ELR (cell line): ENCODE measurements at regions not wholly inside any gene's neighbourhood (a gene's known extent, or its start where the extent isn't known, plus 50 kb on each side); places are given as distances from the start of the nearest gene placed in this dataset.

ENCODE experiments used
- DNase-seq: peaks from one replicate; pipeline ENCODE4 v3.0.0-alpha.2; 2015; ENCODE audit warnings: low read depth

- DNase-seq: no peak
Measured at GRCh38 chr4:125944966-125945365, 630.2 kb downstream of the FAT4 start.

DNA sequence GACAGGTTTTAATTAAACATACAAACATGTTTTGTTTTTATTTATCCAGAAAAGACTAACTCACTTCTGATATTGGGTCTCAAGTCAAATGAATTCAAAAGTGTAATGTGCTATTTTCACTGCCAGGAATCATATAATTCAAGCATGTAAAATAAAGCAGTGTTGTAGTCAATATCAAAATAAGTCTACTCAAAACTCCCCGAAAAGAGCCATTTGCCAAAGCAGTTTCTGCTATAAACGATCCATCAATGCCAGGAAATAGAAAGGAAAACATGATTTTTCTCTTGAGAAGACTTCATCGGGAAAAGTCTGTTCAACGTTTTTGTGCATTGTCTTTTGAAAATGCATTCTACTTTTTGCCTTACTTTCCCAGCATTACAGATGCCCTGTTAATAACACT lies 633.3 kb downstream of the FAT4 start:
- no peak for DNase-seq

DNA sequence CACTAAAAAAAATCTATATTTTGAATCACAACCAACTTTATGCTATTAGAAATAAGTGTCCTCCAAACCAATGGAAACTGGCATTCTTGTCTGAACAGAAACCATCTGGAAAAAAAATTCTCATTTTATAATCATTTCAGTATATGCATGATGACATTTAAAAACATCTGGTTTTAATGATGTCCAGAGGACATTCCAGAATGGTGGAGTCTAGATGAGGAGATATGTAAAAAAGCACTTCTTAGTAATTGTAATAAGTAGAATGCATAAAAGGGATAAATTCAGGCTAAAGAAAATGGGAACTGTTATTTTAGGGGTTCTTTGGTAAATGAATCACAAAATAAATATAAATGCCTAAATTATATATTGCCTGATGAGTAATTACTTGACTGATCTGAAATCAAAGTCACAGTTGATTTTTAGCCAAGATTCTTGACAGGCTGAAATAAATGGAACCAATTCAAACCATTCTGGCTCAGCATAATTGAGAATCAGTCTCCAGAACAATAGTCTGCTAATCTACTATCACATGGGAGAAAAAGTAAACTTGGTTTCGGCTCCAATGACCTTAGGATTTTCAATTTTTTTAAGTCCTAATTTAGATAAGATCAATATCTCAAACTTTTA lies 636.6 kb downstream of the FAT4 start:
- no peak for DNase-seq

GRCh38 chr4:125952631-125953030 lies 637.9 kb downstream of the FAT4 start:
- no peak for DNase-seq

DNA sequence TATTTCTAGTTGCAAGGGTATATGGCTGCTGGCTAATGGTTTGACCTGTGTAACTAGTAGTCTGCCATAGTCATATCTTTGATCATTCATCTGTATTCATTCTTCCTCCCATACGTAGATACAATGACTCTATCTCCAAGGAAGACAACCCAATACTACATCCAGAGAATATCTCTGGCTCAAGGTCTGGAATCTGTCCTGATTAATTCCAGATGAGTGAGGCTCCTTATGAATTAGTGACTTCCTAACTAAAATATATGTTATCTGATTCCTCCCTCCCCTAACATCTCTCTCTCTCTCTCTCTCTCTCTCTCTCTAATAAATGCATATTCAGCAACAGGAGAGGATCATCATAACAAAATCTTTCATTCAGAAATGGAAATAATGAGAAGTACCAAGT lies 641.5 kb downstream of the FAT4 start:
- no peak for DNase-seq

GRCh38 chr4:125958519-125958918 lies 643.8 kb downstream of the FAT4 start:
- no peak for DNase-seq

GRCh38 chr4:125961626-125962025 lies 646.9 kb downstream of the FAT4 start:
- no peak for DNase-seq

GRCh38 chr4:125975861-125976397 lies 661.2 kb downstream of the FAT4 start:
- DNase-seq: no peak

DNA sequence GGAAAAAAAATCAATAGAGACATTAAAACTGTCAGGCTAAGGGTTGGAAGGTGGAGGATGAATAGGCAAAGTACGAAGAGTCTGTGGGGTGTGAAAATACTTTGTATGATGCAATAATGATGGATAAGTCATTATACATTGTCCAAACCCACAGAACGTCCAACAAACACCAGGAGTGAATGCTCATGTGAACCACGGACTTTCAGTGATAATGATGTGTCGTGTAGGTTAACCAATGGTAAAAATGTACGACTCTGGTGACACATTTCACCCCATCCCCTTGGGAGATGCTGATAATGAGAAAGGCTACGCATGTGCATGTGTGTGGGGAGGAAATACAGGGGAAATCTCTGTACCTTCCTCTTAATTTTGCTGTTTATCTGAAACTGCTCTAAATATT lies 665.2 kb downstream of the FAT4 start:
- no peak for DNase-seq

DNA sequence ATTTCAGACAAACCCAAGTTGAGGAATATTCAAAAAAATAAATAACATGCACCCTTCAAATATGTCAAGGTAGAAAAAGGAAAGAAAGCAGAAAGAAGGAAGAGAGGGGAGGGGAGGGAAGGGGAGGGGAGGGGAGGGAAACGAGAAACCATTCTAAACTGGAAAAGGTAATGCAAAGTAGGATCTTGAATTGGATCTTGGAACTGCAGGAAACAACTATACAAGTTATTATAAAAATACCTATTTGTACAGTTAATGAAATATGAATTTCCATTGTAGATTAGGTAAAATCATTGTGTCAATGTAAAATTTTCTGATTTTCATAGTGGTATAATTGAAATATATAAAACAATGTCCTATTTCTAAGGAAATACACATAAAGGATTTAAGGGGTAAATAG lies 668.4 kb downstream of the FAT4 start:
- DNase-seq: no peak

GRCh38 chr4:125985856-125986255 lies 671.1 kb downstream of the FAT4 start:
- no peak for DNase-seq

DNA sequence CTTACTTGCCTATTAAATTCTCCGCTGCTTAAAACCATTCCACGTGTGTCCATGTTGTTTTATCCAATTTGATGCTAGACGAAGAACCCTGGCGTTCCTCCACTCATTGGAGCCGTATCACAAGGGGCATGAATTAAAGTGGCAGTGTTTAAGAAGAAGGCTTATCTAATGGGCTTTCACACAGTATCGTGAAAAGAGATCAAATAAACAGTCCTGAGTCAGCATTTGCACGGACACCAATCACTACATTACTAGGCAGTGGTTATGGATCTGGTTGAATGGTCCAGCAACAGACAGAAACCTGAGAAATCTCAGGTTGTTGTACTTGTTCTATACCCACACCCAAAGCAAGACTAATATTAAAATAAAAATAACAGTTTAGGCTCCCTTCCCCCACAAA lies 671.6 kb downstream of the FAT4 start:
- no peak for DNase-seq

- DNase-seq: no peak
Measured at GRCh38 chr4:125988464-125988863, 673.7 kb downstream of the FAT4 start.

DNA sequence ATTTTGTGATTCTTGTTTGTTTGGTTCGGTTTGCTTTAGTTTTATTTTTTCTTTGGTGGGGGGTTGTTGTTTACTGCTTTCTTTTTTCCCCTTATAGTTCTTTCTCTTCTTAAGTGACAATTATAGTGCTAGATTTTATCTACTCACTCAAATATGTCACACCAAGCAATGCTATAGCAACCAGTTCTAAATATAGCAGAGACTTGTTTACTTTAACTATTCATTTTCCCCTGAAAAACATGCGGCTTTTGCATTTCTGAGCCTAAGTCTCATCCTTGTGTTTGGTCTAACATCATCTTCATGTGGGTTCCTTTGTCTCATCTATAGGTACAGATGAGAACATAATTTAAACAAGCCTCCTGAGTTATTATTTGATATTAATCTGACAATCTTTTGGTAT lies 676.6 kb downstream of the FAT4 start:
- DNase-seq: no peak

- no peak for DNase-seq
Measured at GRCh38 chr4:125992891-125993290, 678.1 kb downstream of the FAT4 start.

DNA sequence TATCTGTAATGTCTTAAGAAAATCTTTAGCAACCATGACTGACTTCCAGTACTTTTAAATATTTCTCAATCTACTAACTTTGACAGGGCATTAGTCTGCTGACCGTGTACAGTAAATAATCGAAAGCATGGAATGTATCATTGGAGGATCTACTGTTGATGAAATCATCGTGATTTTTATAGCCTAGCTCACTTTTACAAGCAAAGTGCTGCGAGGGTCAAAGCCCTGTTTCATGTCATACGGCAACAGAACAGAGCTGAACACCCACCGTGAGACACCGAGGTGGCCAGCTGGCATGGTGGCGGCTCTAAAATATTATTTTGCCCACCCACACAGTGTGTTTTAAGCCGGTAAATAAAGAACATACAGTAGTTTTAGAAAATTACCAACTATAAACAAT lies 679.3 kb downstream of the FAT4 start:
- DNase-seq: no peak

- no peak for DNase-seq
Measured at GRCh38 chr4:125994430-125994829, 679.7 kb downstream of the FAT4 start.

DNA sequence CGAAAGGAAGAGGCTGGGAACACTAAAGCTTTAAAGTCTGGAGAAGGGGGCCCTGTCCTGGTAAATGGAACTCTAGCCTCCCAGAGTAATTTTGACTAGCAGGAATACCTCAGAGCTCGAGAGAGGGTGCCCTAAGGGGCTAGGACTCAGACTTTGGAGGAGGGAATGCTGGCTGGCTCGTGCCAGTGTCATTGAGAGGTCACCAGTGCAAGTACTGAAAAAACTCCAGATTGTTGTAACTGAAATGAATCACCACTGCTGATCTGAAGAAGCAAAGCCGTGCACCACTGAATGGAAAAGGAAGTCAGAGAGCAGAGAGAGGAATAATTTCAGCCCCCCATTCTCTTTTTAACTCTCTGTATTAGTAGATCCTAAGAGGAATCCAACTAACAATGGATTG lies 690.2 kb downstream of the FAT4 start:
- peak; percentile 67 for DNase-seq

DNA sequence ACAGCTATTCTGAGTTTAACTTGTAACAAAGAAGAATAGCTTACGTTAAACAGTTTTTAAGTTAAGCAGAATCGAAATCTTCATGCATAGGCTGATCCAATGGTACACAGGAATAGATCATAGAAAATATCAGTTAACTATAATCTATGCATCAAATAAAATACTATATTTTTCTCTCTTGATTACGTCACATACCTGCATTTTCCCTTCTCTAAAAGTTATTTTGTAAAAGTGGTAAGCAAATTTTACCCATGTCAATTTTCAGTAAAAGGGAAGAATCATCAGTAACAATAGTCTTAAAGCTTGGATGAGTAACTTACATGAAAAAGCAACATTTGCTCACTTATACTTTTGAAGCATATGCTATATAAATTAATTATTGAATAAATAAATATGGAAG lies 692.4 kb downstream of the FAT4 start:
- DNase-seq: no peak

DNA sequence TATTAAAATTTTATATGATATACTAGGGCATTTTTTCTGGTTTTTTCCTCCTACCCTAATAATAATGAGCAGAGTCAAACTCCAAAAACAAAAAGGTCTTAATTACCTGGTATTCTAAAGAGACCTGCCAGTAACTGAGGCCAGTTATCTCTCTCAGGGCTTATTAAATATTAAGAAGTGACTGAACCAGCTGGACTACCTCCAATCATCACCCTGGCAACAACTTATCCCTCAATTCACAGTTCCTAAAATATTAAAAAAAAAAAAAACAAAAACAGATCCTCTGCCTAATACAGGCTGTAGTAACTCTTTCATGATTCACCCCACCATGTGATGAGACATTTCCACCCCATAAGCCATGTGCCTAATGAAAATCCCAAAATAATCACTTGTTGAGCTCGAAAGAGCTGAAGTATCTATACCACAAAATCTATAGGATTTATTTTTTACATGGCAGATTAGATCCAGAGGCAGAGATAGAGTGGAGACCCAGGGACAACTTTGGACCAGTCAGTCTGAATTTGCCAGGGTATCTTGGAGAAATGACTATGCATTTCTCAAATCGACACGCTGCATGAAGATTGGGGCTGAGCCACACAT lies 698.0 kb downstream of the FAT4 start:
- no peak for DNase-seq

DNA sequence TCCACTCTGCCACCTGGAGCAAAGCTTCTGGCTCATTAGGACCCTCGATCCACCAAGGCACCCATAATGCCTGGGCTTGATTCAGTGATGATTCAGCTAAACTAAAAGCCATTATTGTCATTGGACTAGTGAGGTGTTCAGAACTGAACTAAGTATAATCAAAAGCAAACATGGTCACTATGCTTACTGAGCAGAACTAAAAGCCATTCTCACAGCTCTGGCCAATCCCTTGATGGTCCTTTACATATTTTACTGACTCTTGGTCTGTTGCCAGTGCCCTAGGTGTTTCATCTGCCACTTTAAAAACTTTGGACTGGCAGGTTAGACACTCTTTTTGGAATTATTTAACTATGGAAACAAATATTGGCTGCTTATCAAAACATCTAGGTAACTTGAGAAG lies 703.5 kb downstream of the FAT4 start:
- no peak for DNase-seq

DNA sequence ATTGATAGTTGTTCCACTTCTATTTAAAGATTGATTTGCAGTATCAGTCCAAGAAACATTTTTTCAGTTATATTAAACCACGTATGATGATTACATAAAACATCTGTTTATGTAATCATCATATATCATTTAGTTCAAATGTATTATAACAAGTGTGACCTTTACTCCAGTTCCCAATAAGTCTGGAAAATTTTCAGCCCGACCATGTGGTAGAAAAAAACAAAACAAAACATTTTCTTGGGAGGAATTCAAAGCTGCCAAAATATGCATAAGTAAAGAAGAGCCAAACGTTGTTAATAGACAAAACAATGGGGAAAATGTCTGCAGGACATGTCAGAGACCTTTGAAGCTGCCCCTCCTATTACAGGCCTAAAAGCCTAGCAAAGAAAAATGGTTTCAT lies 709.1 kb downstream of the FAT4 start:
- no peak for DNase-seq

DNA sequence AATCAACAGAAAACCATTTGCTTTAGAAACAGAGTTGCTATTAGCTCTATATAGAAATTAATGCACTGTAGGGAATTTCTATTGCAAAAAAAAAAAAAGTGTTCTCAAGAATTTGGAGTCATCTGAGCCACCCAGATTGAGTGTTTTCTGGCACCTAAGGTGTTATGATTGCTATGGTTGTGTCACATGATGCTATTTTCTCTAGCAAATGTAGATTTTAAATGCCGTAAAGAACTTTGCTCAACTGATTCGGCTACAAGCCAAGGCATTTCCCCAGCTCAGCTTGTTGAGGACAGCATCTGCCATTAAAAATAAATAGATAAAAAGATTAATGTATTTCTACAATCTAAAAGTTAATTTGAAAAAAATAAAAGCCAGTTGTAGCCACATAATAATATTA lies 712.8 kb downstream of the FAT4 start:
- no peak for DNase-seq

DNA sequence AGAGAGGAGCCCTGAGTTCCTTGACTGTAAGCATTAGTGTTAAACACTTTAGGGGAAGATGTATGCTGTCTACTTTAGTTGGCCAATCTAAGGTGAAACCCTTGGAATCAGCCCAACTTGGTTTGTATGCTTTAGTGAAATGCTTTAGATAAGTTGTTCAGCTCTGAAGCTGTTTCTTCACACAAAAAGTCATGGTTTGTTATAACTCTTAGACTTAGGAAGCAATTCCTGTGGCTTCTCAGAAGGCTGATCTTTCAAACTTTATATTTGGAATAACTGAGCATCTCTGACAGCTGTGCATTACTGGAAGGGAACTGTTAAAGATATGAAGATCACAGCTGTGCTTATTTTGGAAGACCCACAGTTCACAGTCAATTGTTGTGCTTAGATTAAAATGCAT lies 714.1 kb downstream of the FAT4 start:
- DNase-seq: no peak
